PC-9 (cell line): ENCODE measurements at regions not wholly inside any gene's neighbourhood (a gene's known extent, or its start where the extent isn't known, plus 50 kb on each side); places are given as distances from the start of the nearest gene placed in this dataset.

Experiments
- EZH2 ChIP-seq: fragments of 200-600 bp; sonication (generic); IDR thresholded peaks from 2 replicates; pipeline ENCODE4 v1.8.0; 2017; ENCODE audit warnings: antibody characterized with exemption, low read depth
- TF ChIP-seq, protein P1 (sequence below): fragments of 200-600 bp; sonication (generic); conservative IDR thresholded peaks from 2 replicates; pipeline ENCODE4 v1.6.1; 2017; ENCODE audit warnings: mixed run types, antibody characterized with exemption, mild to moderate bottlenecking, moderate library complexity

DNA sequence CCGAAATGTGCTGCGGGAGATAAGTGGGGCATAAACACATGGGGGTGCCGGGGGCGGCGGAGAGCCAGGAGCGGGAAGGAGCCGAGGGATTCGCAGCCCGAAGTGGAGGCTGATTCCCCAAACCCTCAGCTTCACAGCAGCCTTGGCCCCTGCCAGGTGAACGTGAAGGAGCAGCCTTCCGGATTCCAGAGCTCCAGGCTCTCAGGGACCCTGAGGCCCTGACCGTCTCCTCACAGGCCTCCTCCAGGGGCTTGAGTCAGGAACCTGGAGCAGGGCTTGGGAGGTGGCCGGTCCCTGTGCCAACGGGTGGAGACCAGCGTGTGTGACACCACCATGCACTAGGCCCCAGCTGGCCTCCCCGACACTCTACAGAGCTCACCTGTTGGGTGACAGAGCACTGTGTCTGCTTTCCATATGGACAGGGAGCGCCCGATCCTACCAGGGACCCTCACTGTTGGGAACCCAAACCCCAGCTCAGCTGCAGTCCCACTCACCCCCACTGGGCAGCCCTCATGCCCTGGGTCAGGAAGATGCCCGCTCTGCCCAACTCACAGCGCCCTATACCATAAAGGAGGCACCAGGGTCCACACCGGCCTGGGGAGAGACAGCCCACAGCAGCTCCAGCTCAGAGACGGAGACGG, 117.6 kb upstream of the OTOS start:
- TF ChIP-seq, protein P1, sequence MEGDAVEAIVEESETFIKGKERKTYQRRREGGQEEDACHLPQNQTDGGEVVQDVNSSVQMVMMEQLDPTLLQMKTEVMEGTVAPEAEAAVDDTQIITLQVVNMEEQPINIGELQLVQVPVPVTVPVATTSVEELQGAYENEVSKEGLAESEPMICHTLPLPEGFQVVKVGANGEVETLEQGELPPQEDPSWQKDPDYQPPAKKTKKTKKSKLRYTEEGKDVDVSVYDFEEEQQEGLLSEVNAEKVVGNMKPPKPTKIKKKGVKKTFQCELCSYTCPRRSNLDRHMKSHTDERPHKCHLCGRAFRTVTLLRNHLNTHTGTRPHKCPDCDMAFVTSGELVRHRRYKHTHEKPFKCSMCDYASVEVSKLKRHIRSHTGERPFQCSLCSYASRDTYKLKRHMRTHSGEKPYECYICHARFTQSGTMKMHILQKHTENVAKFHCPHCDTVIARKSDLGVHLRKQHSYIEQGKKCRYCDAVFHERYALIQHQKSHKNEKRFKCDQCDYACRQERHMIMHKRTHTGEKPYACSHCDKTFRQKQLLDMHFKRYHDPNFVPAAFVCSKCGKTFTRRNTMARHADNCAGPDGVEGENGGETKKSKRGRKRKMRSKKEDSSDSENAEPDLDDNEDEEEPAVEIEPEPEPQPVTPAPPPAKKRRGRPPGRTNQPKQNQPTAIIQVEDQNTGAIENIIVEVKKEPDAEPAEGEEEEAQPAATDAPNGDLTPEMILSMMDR: no peak
- TF ChIP-seq EZH2: no peak
